DMS53 (cell line): ENCODE measurements at regions not wholly inside any gene's neighbourhood (a gene's known extent, or its start where the extent isn't known, plus 50 kb on each side); places are given as distances from the start of the nearest gene placed in this dataset.
A peak's percentile ranks its signal among the peaks of the same experiment; 100 is the strongest.

Experiments
- DNase-seq: peaks from one replicate; lab custom pipeline; 2025; lab: John Stamatoyannopoulos, UW

DNA sequence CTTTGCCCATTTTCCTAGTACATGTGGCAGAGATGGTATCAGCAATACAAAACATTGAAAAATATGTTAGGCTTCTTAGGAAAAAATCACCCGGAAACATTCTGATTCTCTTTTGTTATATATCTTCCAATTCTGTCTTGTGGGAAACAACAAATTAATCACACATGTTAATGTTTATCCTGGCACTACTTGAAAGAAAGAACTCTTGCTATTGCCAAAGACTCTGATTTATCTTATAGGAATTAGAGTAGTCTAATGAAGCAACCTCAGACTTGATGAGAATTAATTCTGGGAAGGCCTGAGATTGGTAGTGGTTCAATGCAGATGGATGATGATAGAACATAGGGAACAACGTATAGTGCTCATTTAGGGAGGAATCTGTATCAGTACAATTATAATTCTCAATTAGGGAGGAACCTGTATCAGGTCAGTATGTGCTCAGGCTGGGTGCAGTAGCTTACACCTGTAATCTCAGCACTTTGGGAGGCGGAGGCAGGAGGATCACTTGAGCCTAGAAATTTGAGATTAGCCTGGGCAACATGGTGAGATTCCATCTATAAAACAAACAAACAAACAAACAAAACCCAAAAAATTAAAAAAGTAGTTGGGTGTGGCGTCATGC, 50.7 kb downstream of the TAS2R16 start:
- DNase-seq = no peak

DNA sequence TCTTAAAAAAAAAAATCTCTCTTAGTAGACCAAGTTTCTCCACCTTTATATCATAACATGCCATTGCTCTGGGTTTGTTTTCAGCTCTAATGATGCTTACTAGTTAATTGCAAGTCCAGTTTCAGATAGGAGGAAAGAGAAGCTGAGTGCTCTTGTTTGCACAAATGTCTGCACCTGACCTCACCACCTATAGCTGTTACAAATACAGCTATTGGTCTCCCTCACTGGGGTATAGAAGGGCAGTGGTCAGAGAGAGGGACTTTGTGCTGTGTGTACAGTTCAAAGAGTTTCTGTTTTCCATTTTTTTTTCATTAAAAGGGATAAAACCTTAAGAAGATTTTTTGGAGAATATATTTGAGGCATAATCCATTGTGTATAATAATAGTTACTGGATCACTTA, 52.7 kb downstream of the TAS2R16 start:
- peak; percentile 15 for DNase-seq

DNA sequence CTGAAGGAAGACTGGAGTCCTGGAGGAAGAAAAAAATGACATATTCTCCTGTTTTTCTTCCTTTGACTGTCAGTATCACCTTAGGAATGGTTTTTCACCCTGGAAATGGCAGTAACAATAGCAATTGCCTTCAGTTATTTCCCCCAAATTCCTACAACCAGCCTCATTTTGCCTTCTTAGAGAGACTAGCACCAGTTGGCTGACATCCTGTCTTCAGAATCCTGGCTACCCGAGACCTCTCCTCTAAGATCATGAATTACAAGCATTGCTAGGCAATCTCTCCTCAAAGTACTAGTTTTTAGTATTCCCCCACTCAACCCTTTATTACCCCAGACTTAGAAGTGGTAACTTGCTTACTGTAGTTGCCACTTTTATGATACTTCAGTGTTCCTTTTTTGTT, 53.4 kb downstream of the TAS2R16 start:
- DNase-seq = no peak
